Activated naive CD4-positive, alpha-beta T cell treated with anti-CD3 and anti-CD28 coated beads for 36 hours (primary cell): ENCODE measurements at regions not wholly inside any gene's neighbourhood (a gene's known extent, or its start where the extent isn't known, plus 50 kb on each side); places are given as distances from the start of the nearest gene placed in this dataset.
"Not testable (repeated sequence)": the region's sequence is repeated elsewhere in the genome, so short reads cannot be mapped to it uniquely, and the experiment has no call there.

ENCODE experiments used
- CTCF ChIA-PET: fragments of 350-600 bp; sonication (Branson Sonifier 250); formaldehyde crosslinking; loops from one replicate; lab custom pipeline; 2021; ENCODE audit warnings: antibody characterized with exemption; lab: Charles Lee
- DNase-seq: peaks from one replicate; pipeline ENCODE4 v3.0.0-alpha.2; 2020
- H3K27ac Mint-ChIP-seq: one replicate; pipeline ENCODE4 v1.8.0; 2021; ENCODE audit warnings: mild to moderate bottlenecking, mixed read lengths
- H3K27me3 Mint-ChIP-seq: one replicate; pipeline ENCODE4 v1.8.0; 2021; ENCODE audit warnings: low read depth, mixed read lengths
- H3K36me3 Mint-ChIP-seq: one replicate; pipeline ENCODE4 v1.8.0; 2021; ENCODE audit warnings: low read depth, mixed read lengths
- H3K4me1 Mint-ChIP-seq: one replicate; pipeline ENCODE4 v1.8.0; 2021; ENCODE audit warnings: low read depth, mixed read lengths
- H3K4me3 Mint-ChIP-seq: one replicate; pipeline ENCODE4 v1.8.0; 2021; ENCODE audit warnings: mild to moderate bottlenecking, moderate library complexity, mixed read lengths
- H3K9me3 Mint-ChIP-seq: one replicate; pipeline ENCODE4 v1.8.0; 2021; ENCODE audit warnings: mixed read lengths
- intact Hi-C: fragments of 100-400 bp; cut with micrococcal nuclease; formaldehyde crosslinking; loops from one replicate; pipeline ENCODE4 v1.15.1; 2023

DNA sequence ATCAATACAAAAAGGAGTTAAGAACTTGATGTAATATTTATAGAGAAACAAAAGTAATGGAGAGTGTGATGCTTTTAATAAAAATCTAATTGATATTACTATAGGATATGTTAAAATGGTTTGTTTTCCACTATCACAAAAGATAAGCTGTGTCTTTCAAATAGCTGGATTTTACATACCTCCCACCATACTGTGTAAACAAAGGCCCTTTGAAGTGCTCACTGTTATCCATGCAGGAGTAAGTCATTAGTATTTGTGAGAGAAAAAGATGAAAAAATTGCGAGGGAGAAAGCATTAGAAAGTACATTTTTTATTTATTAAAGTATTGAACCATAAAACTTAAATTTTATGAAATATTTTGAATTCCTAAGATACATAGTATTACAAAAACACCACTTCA, 733.0 kb downstream of the GRIK2 start:
- CTCF ChIA-PET: no interaction called here
- Mint-ChIP-seq H3K27me3 (no peaks in the 10 kb centered on the region), H3K36me3 (no peaks in the 10 kb centered on the region), H3K9me3 (peaks cover 2% of the 10 kb centered on the region), H3K4me3 (no peak overlapping the region), H3K27ac (no peak overlapping the region), H3K4me1 (no peaks in the 10 kb centered on the region)
- DNase-seq: no peak
- intact Hi-C loops: no loop called here

DNA sequence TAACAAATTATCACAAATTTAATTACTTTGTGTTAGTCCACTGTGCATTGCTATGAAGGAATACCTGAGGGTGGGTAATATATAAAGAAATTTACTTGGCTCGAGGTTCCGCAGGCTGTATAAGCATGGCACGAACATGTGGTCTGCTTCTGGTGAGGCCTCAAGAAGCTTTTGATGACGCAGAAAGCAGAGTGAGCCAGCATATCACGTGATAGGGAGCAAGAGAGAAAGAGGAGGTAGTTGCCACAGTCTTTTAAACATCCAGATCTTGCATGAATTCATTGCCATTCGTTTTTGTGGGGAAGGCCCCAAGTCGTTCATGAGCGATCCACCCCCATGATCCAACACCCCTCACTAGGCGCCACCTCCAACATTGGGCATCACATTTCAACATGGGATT, 733.7 kb downstream of the GRIK2 start:
- peaks cover 2% of the 10 kb centered on the region for H3K9me3 Mint-ChIP-seq
- no peak overlapping the region for H3K4me3 Mint-ChIP-seq
- no peaks in the 10 kb centered on the region for H3K27me3 Mint-ChIP-seq
- intact Hi-C loops: no loop called here
- H3K4me1 Mint-ChIP-seq: no peaks in the 10 kb centered on the region
- CTCF ChIA-PET: no interaction called here
- no peak overlapping the region for H3K27ac Mint-ChIP-seq
- DNase-seq: no peak
- H3K36me3 Mint-ChIP-seq: no peaks in the 10 kb centered on the region

DNA sequence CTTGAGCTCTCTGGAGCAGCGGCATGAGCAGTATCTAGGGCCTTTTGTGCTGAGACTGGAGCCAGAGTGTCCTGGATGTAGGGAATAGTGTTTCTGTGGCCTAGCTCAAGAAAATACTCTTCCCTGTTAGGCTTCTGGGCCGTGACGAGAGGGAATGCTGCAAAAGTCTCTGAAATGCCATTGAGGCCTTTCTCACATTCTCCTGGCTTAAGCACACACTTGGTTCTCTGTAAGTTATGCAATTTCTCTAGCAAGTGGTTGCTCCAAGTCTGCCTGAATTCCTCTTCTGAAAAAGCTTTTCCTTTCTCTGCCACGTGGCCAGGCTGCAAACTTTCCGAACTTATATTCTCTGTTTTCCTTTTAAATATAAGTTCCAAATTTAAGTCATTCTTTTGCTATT, 744.4 kb downstream of the GRIK2 start:
- Mint-ChIP-seq H3K36me3 (no peaks in the 10 kb centered on the region), H3K27me3 (no peaks in the 10 kb centered on the region), H3K4me3 (no peak overlapping the region), H3K9me3 (peaks cover 2% of the 10 kb centered on the region), H3K4me1 (no peaks in the 10 kb centered on the region), H3K27ac (no peak overlapping the region)
- DNase-seq: no peak
- CTCF ChIA-PET: no interaction called here
- intact Hi-C loops: no loop called here

DNA sequence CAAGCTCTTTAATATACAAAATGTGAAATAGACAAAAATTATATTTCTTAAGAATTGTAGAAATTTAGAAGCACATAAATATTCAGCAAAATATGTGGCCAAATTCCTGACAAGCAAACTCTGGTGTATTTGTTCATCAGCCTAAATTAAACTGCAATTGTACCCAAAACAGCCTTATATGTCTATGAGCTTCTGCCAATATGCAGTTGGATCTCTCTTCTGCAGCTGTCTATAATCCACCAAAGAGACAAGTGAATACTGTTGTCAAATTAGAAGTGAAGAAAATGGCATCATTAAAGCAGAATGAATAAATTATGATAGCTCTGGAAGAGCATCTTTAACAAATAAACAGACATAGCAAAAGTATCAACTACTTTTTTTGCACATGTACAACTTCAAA, 755.7 kb downstream of the GRIK2 start:
- Mint-ChIP-seq H3K4me3 (no peak overlapping the region), H3K9me3 (no peaks in the 10 kb centered on the region), H3K4me1 (no peaks in the 10 kb centered on the region), H3K27ac (no peak overlapping the region), H3K27me3 (no peaks in the 10 kb centered on the region), H3K36me3 (no peaks in the 10 kb centered on the region)
- CTCF ChIA-PET: no interaction called here
- DNase-seq: no peak
- intact Hi-C loops: no loop called here

DNA sequence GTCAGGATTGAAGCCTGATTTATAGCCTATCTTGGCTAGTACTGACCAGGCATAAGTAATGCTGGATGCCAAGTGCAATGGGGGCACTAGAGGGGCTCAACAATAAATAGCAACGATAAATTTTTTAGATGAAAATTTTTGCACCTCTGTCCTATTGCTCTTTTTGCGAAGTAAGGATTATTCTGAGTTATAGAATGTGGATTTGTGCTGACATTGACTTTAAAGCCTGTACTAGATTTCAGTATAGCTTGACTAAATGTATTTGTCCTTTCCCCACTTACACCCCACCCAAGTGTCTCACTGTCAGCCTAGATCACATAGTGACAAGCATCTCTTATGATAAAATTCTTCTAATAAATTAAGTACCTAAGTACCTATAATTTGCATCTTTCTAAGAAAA, 757.0 kb downstream of the GRIK2 start:
- H3K27ac Mint-ChIP-seq: no peak overlapping the region
- no peaks in the 10 kb centered on the region for H3K4me1 Mint-ChIP-seq
- no peak overlapping the region for H3K4me3 Mint-ChIP-seq
- no peak for DNase-seq
- H3K36me3 Mint-ChIP-seq: no peaks in the 10 kb centered on the region
- H3K27me3 Mint-ChIP-seq: no peaks in the 10 kb centered on the region
- intact Hi-C loops: no loop called here
- peaks cover 4% of the 10 kb centered on the region for H3K9me3 Mint-ChIP-seq
- CTCF ChIA-PET: no interaction called here

DNA sequence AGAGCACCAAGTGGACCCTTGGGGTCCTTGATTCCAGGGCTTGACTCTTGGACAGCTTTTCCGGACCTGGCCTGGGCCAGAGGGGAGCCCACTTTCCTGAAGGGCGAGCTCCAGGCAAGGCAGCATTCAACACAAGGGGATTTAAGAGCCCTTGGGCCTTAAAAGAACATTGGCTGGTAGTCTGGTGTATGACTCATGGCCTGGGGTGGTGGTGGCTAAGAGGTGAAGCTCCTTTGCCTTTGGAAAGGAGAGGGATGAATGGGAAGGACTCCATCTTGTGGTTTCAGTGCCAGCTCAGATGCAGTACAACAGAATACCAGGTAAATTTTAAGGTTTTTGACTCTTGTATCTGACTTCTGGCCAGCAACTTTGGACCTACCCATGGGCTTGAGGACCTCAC, 760.7 kb downstream of the GRIK2 start:
- H3K4me3 Mint-ChIP-seq: no peak overlapping the region
- H3K27me3 Mint-ChIP-seq: no peaks in the 10 kb centered on the region
- H3K4me1 Mint-ChIP-seq: no peaks in the 10 kb centered on the region
- intact Hi-C loops: no loop called here
- CTCF ChIA-PET: no interaction called here
- no peak overlapping the region for H3K27ac Mint-ChIP-seq
- peaks cover 8% of the 10 kb centered on the region for H3K9me3 Mint-ChIP-seq
- DNase-seq: no peak
- no peaks in the 10 kb centered on the region for H3K36me3 Mint-ChIP-seq

DNA sequence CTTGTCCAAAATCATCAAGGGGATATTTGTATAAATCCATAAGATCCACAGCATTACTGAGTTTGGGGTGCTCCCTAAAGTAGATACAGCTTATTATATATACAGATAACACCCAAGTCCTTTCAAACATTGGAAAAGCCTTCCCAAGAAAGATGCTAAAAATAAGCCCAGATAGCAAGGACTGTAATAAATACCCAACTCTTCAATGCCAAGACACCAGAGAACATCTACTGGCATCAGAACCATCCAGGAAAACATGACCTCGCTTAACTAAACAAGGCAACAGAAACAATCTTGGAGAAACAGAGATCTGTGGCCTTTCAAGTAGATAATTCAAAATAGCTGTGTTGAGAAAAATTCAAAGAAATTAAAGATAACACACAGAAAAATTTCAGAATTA, 761.4 kb downstream of the GRIK2 start:
- Mint-ChIP-seq H3K27ac (no peak overlapping the region), H3K27me3 (no peaks in the 10 kb centered on the region), H3K36me3 (no peaks in the 10 kb centered on the region), H3K4me3 (no peak overlapping the region), H3K4me1 (no peaks in the 10 kb centered on the region), H3K9me3 (peaks cover 8% of the 10 kb centered on the region)
- DNase-seq: no peak
- intact Hi-C loops: no loop called here
- CTCF ChIA-PET: no interaction called here

DNA sequence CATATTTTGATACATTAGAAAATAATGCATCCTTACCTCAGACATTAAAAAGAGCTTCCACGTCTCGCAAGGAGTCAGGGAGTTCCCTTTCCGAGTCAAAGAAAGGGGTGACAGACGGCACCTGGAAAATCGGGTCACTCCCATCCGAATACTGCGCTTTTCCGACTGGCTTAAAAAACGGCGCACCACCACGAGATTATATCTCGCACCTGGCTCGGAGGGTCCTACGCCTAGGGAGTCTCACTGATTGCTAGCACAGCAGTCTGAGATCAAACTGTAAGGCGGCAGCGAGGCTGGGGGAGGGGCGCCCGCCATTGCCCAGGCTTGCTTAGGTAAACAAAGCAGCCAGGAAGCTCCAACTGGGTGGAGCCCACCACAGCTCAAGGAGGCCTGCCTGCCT, 776.3 kb downstream of the GRIK2 start:
- intact Hi-C loops, H3K36me3 Mint-ChIP-seq, H3K27ac Mint-ChIP-seq, H3K4me1 Mint-ChIP-seq, H3K27me3 Mint-ChIP-seq, DNase-seq, H3K4me3 Mint-ChIP-seq: not testable (repeated sequence)
- CTCF ChIA-PET: interaction anchor here (0.7 kb wide), 1 partner anchor 1057 kb away, joined by 3 read pairs; no protein-coding TSS in a partner anchor
- H3K9me3 Mint-ChIP-seq: peaks cover 16% of the 10 kb centered on the region

DNA sequence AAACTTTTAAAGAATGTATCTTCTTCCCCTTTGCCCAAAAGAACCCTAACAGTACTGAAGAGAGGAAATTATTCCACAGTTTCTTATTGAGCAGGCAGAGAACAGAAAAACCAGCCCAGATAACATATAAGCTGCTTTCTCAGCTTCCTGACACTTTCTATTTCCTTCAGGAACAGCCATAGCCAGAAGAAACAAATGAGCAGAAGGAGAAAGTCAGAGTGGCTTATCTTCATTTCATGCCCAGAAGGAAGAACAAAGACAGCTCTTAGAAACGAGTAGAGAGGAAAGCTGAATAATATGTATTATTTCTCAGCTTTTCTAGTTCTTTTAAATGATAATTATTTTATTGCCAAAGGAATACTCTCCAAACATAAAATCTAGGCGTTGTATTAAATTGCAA, 793.7 kb downstream of the GRIK2 start:
- no peaks in the 10 kb centered on the region for H3K36me3 Mint-ChIP-seq
- intact Hi-C loops: no loop called here
- no peaks in the 10 kb centered on the region for H3K4me1 Mint-ChIP-seq
- DNase-seq: no peak
- no peaks in the 10 kb centered on the region for H3K27me3 Mint-ChIP-seq
- H3K27ac Mint-ChIP-seq: no peak overlapping the region
- CTCF ChIA-PET: no interaction called here
- H3K4me3 Mint-ChIP-seq: no peak overlapping the region
- peaks cover 7% of the 10 kb centered on the region for H3K9me3 Mint-ChIP-seq

DNA sequence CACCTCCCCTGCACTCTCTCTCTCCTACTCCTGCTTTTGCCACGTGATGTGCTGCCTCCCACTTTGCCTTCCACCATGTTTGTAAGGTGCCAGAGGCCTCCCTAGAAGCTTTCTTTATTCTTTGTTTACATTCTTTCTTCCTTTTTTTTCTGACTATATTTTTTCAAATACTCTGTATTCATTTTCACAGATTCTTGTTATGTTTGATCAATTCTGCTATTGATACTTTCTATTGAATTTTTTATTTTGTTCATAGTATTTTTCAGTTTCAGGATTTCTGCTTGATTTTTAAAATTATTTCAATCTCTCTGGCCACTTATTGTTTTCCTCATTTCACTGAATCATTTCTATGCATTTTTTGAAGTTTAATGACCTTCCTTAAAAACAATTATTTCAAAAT, 801.8 kb downstream of the GRIK2 start:
- Mint-ChIP-seq H3K9me3 (peaks cover 35% of the 10 kb centered on the region), H3K4me1 (no peaks in the 10 kb centered on the region), H3K36me3 (peaks cover 1% of the 10 kb centered on the region), H3K4me3 (no peak overlapping the region), H3K27ac (no peak overlapping the region), H3K27me3 (no peaks in the 10 kb centered on the region)
- DNase-seq: no peak
- intact Hi-C loops: no loop called here
- CTCF ChIA-PET: no interaction called here

DNA sequence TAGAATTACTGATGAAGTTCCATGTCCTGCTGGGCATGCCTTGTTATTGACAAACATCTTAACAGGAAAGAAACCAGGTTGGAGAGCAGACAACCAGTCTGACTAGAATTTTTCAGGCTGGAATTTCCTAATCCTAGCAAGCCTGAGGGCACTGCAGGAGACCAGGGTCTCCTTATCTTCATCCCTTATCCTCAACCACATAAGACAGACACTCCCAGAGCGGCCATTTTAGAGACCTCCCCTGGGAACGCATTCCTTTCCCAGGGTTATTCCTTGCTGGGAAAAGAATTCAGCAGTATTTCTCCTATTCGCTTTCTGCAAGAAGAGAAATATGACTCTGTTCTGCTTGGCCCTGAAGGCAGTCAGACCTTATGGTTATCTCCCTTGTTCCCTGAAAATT, 803.7 kb downstream of the GRIK2 start:
- H3K4me1 Mint-ChIP-seq: no peaks in the 10 kb centered on the region
- H3K4me3 Mint-ChIP-seq: no peak overlapping the region
- peaks cover 31% of the 10 kb centered on the region for H3K9me3 Mint-ChIP-seq
- CTCF ChIA-PET: no interaction called here
- H3K27ac Mint-ChIP-seq: no peak overlapping the region
- intact Hi-C loops: no loop called here
- H3K36me3 Mint-ChIP-seq: peaks cover 1% of the 10 kb centered on the region
- no peak for DNase-seq
- H3K27me3 Mint-ChIP-seq: no peaks in the 10 kb centered on the region

DNA sequence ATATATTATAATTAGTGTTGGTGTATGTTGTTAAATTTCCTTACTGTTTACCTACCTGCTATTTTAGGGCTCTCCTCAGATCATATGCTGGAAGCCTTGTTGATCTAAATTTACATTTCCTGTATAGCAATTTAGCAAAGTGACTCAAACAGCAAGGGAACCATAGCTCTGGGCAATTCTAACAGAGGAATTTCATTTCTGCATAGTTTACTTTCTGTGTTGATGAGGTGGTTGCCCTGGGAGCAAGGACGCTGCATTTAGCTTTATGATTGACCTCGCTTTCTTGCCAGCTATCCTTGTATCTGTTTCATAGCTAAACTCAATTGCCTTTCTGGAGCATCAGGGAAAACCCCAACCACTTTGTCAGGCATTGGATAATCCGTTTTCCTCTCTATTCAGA, 810.8 kb downstream of the GRIK2 start:
- Mint-ChIP-seq H3K36me3 (no peaks in the 10 kb centered on the region), H3K27me3 (no peaks in the 10 kb centered on the region), H3K27ac (no peak overlapping the region), H3K4me1 (no peaks in the 10 kb centered on the region), H3K4me3 (no peak overlapping the region), H3K9me3 (peaks cover 12% of the 10 kb centered on the region)
- CTCF ChIA-PET: no interaction called here
- DNase-seq: no peak
- intact Hi-C loops: no loop called here

DNA sequence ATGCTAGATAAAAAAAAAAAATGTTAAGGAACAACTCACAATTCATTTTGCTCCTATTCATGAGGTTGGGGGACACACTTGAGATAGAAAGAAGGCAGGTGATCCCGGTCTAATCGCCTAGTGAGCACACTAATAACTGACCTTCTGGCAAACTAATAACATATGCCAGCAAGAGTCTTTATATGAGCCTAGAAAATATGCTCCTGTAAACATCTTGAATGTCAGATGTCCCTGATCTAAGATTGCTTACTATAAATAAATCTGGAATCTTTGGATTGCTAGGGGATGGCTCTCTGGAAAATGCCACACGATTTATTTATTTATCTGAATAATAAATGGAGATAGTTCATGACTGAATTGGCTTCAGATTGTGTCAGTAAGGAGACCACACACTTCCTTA, 821.9 kb downstream of the GRIK2 start:
- DNase-seq: no peak
- no peaks in the 10 kb centered on the region for H3K4me1 Mint-ChIP-seq
- CTCF ChIA-PET: no interaction called here
- H3K27me3 Mint-ChIP-seq: no peaks in the 10 kb centered on the region
- intact Hi-C loops: no loop called here
- no peak overlapping the region for H3K4me3 Mint-ChIP-seq
- H3K27ac Mint-ChIP-seq: no peak overlapping the region
- H3K9me3 Mint-ChIP-seq: peaks cover 4% of the 10 kb centered on the region
- H3K36me3 Mint-ChIP-seq: no peaks in the 10 kb centered on the region

DNA sequence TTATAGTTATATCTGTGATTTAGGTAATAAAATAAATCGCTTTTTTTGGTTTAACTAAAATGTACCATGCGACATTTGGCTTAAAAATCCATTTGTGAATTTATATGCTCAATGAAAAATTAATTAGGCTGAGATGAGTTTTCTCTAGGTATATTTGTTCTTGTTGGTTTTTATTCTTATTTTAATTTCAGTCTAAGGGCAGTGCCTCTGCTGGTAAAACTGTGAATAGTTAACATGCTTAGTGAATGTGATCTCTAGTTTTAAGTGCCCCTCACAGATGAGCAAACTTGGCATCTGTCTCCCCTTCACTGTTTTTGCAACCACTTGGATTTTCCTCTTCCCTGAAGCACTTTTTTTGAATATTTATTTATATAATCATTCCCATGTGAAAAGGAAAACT, 822.7 kb downstream of the GRIK2 start:
- CTCF ChIA-PET: no interaction called here
- intact Hi-C loops: no loop called here
- H3K4me3 Mint-ChIP-seq: no peak overlapping the region
- no peak for DNase-seq
- no peaks in the 10 kb centered on the region for H3K36me3 Mint-ChIP-seq
- no peaks in the 10 kb centered on the region for H3K4me1 Mint-ChIP-seq
- H3K27me3 Mint-ChIP-seq: no peaks in the 10 kb centered on the region
- peaks cover 6% of the 10 kb centered on the region for H3K9me3 Mint-ChIP-seq
- H3K27ac Mint-ChIP-seq: no peak overlapping the region
